ENCODE measurements at regions not wholly inside any gene's neighbourhood (a gene's known extent, or its start where the extent isn't known, plus 50 kb on each side); places are given as distances from the start of the nearest gene placed in this dataset.

DNA sequence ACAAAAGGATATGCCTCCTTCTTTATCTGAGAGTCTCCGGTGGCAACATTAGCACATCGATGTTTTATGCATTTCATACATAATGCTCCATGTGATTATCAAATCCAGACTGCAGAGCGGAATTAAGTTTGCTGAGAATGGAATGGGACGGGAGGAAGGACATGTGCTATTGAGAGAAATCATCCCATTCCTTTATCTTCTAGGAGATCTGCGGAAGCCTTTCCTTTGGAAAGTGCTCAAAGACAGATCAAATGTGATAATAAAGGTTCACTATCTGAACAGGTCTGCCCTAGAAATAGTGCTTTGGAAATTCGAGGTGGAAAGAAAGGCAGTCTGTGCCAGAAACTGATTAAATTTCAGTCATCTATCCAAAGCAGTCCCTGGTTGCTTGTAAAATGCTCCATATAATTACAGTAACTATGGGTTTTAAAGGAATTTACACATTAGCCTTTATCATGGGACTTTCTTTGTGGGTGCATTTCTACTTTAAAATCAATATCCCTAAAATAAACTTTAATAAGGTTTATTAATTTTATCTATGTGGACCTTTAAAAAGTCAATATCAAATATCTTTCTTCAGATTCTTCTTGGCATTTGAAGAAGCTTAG is 473.5 kb upstream of the ADGRL2 start:
- no peak for TF ChIP-seq CTCF (IDR thresholded peaks at IDR 0.05; ENCODE audit: control extremely low read depth in 1 of 3, insufficient read depth in 1 of 3, low read depth in 1 of 3, low read length in 3 of 3)
- TF ChIP-seq POLR2AphosphoS5 (IDR thresholded peaks at IDR 0.05; ENCODE audit: low read depth, low read length) = no peak
- TF ChIP-seq CHD2 (IDR thresholded peaks at IDR 0.05; ENCODE audit: low read length) = no peak

All from H1 (cell line).